ENCODE measurements at regions not wholly inside any gene's neighbourhood (a gene's known extent, or its start where the extent isn't known, plus 50 kb on each side); places are given as distances from the start of the nearest gene placed in this dataset.

GRCh38 chr2:196288006-196288538, 116.7 kb upstream of the STK17B start:
- no peak for TF ChIP-seq CTCF (conservative IDR thresholded peaks at IDR 0.05; ENCODE audit: low read depth in 2 of 2)
- no peak for TF ChIP-seq EZH2 (IDR thresholded peaks at IDR 0.05; ENCODE audit: low read depth, unreplicated experiment)
- no peak for TF ChIP-seq CREB1 (CRISPR knock-in tag; IDR thresholded peaks at IDR 0.05; ENCODE audit: low read depth)
- no peak for TF ChIP-seq EZH2phosphoT487 (IDR thresholded peaks at IDR 0.05; ENCODE audit: unreplicated experiment)
- no peak for TF ChIP-seq REST (IDR thresholded peaks at IDR 0.05; ENCODE audit: unreplicated experiment)
- TF ChIP-seq ZNF331 (CRISPR knock-in tag; IDR thresholded peaks at IDR 0.05; ENCODE audit: low read depth), result no peak
- TF ChIP-seq JUNB (IDR thresholded peaks at IDR 0.05; ENCODE audit: unreplicated experiment), result no peak
- TF ChIP-seq ZNF462 (CRISPR knock-in tag; IDR thresholded peaks at IDR 0.05), result no peak
- TF ChIP-seq ETS1 (IDR thresholded peaks at IDR 0.05), result no peak
- TF ChIP-seq POLR2AphosphoS5 (IDR thresholded peaks at IDR 0.05; ENCODE audit: low read depth), result no peak
- TF ChIP-seq STAT1 (IDR thresholded peaks at IDR 0.05; ENCODE audit: unreplicated experiment), result no peak
- TF ChIP-seq NANOG (IDR thresholded peaks at IDR 0.05; ENCODE audit: borderline replicate concordance), result no peak

All from GM23338 (cell line).